ENCODE measurements at regions not wholly inside any gene's neighbourhood (a gene's known extent, or its start where the extent isn't known, plus 50 kb on each side); places are given as distances from the start of the nearest gene placed in this dataset.
A peak's percentile ranks its signal among the peaks of the same experiment; 100 is the strongest.

DNA sequence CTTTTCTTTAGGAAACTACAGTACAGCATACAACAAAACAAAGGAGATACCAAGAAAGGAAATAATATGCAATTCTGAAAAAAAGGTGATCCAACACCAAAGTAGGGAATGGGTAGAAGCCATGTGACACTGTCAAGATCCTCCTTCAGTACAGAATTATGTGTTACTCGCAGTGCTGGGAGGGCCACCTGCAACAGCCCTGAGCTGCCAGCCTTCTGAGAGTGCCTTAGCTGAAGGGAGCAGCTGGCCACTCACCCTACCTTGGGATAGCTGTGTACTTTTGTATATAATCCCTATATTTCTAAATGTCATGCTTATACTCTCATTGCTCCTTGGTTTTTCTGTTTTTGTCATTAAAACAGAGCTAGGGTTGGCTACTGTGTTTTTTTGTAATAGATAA, 1518.2 kb upstream of the PCDH20 start:
- no peak for DNase-seq (ENCODE audit: low spot score)
- no peaks in the 10 kb centered on the region for H3K9me3 Mint-ChIP-seq
- POLR2A ChIA-PET: no interaction called here

DNA sequence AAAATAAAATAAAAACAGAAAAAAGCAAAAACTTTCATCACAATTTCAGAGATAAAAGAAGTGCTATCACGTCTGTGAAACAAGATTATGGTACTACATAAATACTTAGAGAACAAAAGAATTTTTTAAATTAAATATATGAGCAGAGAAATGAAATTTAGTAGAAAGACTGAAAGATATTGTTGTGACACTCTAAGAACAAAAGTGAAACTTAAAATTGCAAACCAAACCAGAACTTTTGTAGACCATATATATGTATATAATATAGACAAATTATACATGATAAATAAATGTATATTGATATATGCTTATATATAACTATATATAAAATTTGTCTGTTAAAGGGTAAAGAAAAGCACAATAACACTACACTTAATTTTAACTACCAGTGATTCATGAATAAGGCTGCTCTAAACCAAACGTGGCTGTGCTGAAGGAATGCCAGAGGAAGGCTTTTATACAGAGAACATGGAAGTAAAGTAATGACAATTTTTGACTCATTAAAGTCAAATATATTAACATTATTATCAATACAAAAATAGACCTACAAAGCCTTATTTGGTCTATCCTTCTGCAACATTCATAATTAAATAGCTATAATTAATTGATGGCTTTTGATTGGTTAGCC, 1516.7 kb upstream of the PCDH20 start:
- no peak overlapping the region for H3K4me3 Mint-ChIP-seq
- H3K27me3 Mint-ChIP-seq (ENCODE audit: low read depth): no peaks in the 10 kb centered on the region
- H3K4me1 Mint-ChIP-seq: peaks cover 5% of the 10 kb centered on the region
- POLR2A ChIA-PET: no interaction called here
- H3K9me3 Mint-ChIP-seq: no peaks in the 10 kb centered on the region
- TF ChIP-seq ZNF423 (CRISPR knock-in tag; IDR thresholded peaks at IDR 0.05): no peak
- no peak for TF ChIP-seq TP53 (CRISPR knock-in tag; IDR thresholded peaks at IDR 0.05)
- TF ChIP-seq, protein P1, sequence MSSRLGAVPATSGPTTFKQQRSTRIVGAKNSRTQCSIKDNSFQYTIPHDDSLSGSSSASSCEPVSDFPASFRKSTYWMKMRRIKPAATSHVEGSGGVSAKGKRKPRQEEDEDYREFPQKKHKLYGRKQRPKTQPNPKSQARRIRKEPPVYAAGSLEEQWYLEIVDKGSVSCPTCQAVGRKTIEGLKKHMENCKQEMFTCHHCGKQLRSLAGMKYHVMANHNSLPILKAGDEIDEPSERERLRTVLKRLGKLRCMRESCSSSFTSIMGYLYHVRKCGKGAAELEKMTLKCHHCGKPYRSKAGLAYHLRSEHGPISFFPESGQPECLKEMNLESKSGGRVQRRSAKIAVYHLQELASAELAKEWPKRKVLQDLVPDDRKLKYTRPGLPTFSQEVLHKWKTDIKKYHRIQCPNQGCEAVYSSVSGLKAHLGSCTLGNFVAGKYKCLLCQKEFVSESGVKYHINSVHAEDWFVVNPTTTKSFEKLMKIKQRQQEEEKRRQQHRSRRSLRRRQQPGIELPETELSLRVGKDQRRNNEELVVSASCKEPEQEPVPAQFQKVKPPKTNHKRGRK (CRISPR knock-in tag; IDR thresholded peaks at IDR 0.05; ENCODE audit: borderline replicate concordance): no peak
- H3K36me3 Mint-ChIP-seq: no peaks in the 10 kb centered on the region
- CTCF ChIA-PET: no interaction called here
- H3K27ac Mint-ChIP-seq: no peak overlapping the region
- no peak for ATAC-seq
- no peak for DNase-seq (ENCODE audit: low spot score)

More for the DNA sequence above, 1518.2 kb upstream of the PCDH20 start:
- CTCF ChIA-PET: no interaction called here
- ATAC-seq: peak; percentile 63
- peaks cover 5% of the 10 kb centered on the region for H3K4me1 Mint-ChIP-seq
- no peak for TF ChIP-seq HMGA2 (CRISPR knock-in tag; IDR thresholded peaks at IDR 0.05)
- TF ChIP-seq GRHL2 (CRISPR knock-in tag; IDR thresholded peaks at IDR 0.05; ENCODE audit: insufficient replicate concordance, severe bottlenecking): no peak
- TF ChIP-seq SMAD3 (CRISPR knock-in tag; IDR thresholded peaks at IDR 0.05; ENCODE audit: borderline replicate concordance): no peak
- TF ChIP-seq TCF7 (CRISPR knock-in tag; IDR thresholded peaks at IDR 0.05; ENCODE audit: low read depth): no peak
- TF ChIP-seq RELA (CRISPR knock-in tag; IDR thresholded peaks at IDR 0.05; ENCODE audit: borderline replicate concordance): no peak
- TF ChIP-seq, protein P2, sequence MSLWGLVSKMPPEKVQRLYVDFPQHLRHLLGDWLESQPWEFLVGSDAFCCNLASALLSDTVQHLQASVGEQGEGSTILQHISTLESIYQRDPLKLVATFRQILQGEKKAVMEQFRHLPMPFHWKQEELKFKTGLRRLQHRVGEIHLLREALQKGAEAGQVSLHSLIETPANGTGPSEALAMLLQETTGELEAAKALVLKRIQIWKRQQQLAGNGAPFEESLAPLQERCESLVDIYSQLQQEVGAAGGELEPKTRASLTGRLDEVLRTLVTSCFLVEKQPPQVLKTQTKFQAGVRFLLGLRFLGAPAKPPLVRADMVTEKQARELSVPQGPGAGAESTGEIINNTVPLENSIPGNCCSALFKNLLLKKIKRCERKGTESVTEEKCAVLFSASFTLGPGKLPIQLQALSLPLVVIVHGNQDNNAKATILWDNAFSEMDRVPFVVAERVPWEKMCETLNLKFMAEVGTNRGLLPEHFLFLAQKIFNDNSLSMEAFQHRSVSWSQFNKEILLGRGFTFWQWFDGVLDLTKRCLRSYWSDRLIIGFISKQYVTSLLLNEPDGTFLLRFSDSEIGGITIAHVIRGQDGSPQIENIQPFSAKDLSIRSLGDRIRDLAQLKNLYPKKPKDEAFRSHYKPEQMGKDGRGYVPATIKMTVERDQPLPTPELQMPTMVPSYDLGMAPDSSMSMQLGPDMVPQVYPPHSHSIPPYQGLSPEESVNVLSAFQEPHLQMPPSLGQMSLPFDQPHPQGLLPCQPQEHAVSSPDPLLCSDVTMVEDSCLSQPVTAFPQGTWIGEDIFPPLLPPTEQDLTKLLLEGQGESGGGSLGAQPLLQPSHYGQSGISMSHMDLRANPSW (CRISPR knock-in tag; conservative IDR thresholded peaks at IDR 0.05; ENCODE audit: low read depth): no peak
- TF ChIP-seq FOXJ3 (CRISPR knock-in tag; IDR thresholded peaks at IDR 0.05; ENCODE audit: borderline replicate concordance): no peak
- no peak for TF ChIP-seq CREM (CRISPR knock-in tag; IDR thresholded peaks at IDR 0.05)
- no peak for TF ChIP-seq MYBL2 (CRISPR knock-in tag; IDR thresholded peaks at IDR 0.05)
- TF ChIP-seq ATF1 (CRISPR knock-in tag; IDR thresholded peaks at IDR 0.05): no peak
- TF ChIP-seq, protein P3, sequence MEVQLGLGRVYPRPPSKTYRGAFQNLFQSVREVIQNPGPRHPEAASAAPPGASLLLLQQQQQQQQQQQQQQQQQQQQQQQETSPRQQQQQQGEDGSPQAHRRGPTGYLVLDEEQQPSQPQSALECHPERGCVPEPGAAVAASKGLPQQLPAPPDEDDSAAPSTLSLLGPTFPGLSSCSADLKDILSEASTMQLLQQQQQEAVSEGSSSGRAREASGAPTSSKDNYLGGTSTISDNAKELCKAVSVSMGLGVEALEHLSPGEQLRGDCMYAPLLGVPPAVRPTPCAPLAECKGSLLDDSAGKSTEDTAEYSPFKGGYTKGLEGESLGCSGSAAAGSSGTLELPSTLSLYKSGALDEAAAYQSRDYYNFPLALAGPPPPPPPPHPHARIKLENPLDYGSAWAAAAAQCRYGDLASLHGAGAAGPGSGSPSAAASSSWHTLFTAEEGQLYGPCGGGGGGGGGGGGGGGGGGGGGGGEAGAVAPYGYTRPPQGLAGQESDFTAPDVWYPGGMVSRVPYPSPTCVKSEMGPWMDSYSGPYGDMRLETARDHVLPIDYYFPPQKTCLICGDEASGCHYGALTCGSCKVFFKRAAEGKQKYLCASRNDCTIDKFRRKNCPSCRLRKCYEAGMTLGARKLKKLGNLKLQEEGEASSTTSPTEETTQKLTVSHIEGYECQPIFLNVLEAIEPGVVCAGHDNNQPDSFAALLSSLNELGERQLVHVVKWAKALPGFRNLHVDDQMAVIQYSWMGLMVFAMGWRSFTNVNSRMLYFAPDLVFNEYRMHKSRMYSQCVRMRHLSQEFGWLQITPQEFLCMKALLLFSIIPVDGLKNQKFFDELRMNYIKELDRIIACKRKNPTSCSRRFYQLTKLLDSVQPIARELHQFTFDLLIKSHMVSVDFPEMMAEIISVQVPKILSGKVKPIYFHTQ (CRISPR knock-in tag; IDR thresholded peaks at IDR 0.05): no peak
- no peak overlapping the region for H3K4me3 Mint-ChIP-seq
- H3K27me3 Mint-ChIP-seq (ENCODE audit: low read depth): no peaks in the 10 kb centered on the region
- no peaks in the 10 kb centered on the region for H3K36me3 Mint-ChIP-seq
- no peak overlapping the region for H3K27ac Mint-ChIP-seq

DNA sequence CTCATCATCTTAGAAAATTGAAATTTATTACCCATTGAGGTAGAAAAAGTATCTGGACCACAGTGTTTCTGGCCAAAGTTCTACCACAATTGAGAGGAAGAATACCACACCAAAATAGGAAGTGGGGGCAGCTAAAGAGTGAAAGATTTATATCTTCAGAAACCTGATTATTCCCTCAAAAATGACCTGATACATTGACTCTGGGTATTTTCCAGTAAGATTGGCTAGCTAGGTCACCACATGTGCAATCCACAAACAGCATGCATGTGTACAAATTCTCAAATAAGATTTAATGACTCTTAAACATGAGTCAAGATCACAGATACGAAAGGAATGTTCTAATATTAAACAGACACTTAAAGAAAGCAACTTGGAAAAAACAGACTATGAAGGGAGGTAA, 1516.2 kb upstream of the PCDH20 start:
- no peak for DNase-seq (ENCODE audit: low spot score)
- ATAC-seq: no peak
- Mint-ChIP-seq H3K36me3 (no peaks in the 10 kb centered on the region), H3K9me3 (no peaks in the 10 kb centered on the region), H3K4me1 (peaks cover 5% of the 10 kb centered on the region), H3K27ac (no peak overlapping the region), H3K27me3 (ENCODE audit: low read depth) (no peaks in the 10 kb centered on the region), H3K4me3 (no peak overlapping the region)
- TF ChIP-seq, protein P4, sequence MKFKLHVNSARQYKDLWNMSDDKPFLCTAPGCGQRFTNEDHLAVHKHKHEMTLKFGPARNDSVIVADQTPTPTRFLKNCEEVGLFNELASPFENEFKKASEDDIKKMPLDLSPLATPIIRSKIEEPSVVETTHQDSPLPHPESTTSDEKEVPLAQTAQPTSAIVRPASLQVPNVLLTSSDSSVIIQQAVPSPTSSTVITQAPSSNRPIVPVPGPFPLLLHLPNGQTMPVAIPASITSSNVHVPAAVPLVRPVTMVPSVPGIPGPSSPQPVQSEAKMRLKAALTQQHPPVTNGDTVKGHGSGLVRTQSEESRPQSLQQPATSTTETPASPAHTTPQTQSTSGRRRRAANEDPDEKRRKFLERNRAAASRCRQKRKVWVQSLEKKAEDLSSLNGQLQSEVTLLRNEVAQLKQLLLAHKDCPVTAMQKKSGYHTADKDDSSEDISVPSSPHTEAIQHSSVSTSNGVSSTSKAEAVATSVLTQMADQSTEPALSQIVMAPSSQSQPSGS (CRISPR knock-in tag; IDR thresholded peaks at IDR 0.05; ENCODE audit: borderline replicate concordance, low read depth): no peak
- TF ChIP-seq JAZF1 (CRISPR knock-in tag; IDR thresholded peaks at IDR 0.05): no peak
- no peak for TF ChIP-seq ZNF138 (CRISPR knock-in tag; conservative IDR thresholded peaks at IDR 0.05)
- TF ChIP-seq RORB (CRISPR knock-in tag; IDR thresholded peaks at IDR 0.05): no peak
- TF ChIP-seq NFATC4 (CRISPR knock-in tag; IDR thresholded peaks at IDR 0.05): no peak
- no peak for TF ChIP-seq OVOL2 (CRISPR knock-in tag; IDR thresholded peaks at IDR 0.05; ENCODE audit: borderline replicate concordance)
- no peak for TF ChIP-seq GRHL2 (CRISPR knock-in tag; IDR thresholded peaks at IDR 0.05; ENCODE audit: insufficient replicate concordance, severe bottlenecking)
- CTCF ChIA-PET: no interaction called here
- POLR2A ChIA-PET: no interaction called here
